ENCODE measurements at regions not wholly inside any gene's neighbourhood (a gene's known extent, or its start where the extent isn't known, plus 50 kb on each side); places are given as distances from the start of the nearest gene placed in this dataset.

- no peak overlapping the region for H2BK12ac ChIP-seq (ENCODE audit: insufficient read length, low read depth, low read length)
- no peak overlapping the region for H2BK20ac ChIP-seq (ENCODE audit: low read depth, low read length, poor library complexity, severe bottlenecking)
- no peaks in the 10 kb centered on the region for H3K79me1 ChIP-seq (ENCODE audit: insufficient read depth, low read depth, low read length, poor library complexity, severe bottlenecking)
- no peak overlapping the region for H3K4me2 ChIP-seq (ENCODE audit: insufficient read depth, insufficient read length, low read length)
- H3K9me3 Mint-ChIP-seq = no peaks in the 10 kb centered on the region
- no peak overlapping the region for H3K9ac ChIP-seq (ENCODE audit: extremely low read depth, insufficient read length, low read length)
- no peaks in the 10 kb centered on the region for H3K79me2 ChIP-seq (ENCODE audit: insufficient read depth, low read length)
- H3K18ac ChIP-seq (ENCODE audit: insufficient read length, low read depth, low read length) = no peak overlapping the region
- H2AFZ ChIP-seq (ENCODE audit: low read length) = no peak overlapping the region
- no peaks in the 10 kb centered on the region for H3K4me1 Mint-ChIP-seq
- H4K5ac ChIP-seq (ENCODE audit: insufficient read length, low read depth, low read length) = no peak overlapping the region
- no peak overlapping the region for H3K4ac ChIP-seq (ENCODE audit: low read depth, low read length)
- H4K91ac ChIP-seq (ENCODE audit: insufficient read length, low read depth, low read length) = no peak overlapping the region
- WGBS (ENCODE audit: extremely low coverage, insufficient read length, low lambda C conversion rate) = no CpG with 5 or more reads among the region's 2 CpGs
- no peak overlapping the region for H2BK5ac ChIP-seq (ENCODE audit: insufficient read length, low read length)
- no peak overlapping the region for H2AK5ac ChIP-seq (ENCODE audit: insufficient read length, low read length)
- no peaks in the 10 kb centered on the region for H3K36me3 Mint-ChIP-seq (ENCODE audit: insufficient read depth in 1 of 3, low read depth in 3 of 3)
- H3K27ac ChIP-seq (ENCODE audit: insufficient read length, low read depth, low read length) = no peak overlapping the region
- TF ChIP-seq CTCF (conservative IDR thresholded peaks at IDR 0.05) = no peak
- H3K23ac ChIP-seq (ENCODE audit: insufficient read length, low read depth, low read length) = no peak overlapping the region
- no peak overlapping the region for H2BK120ac ChIP-seq (ENCODE audit: low read depth, low read length, poor library complexity, severe bottlenecking)
- H4K8ac ChIP-seq (replicated peaks; ENCODE audit: insufficient read length, low read depth, low read length) = no peak overlapping the region
- H3K27ac Mint-ChIP-seq = no peak overlapping the region
- H3K14ac ChIP-seq (ENCODE audit: insufficient read depth, low read length) = no peak overlapping the region
- H3K27me3 Mint-ChIP-seq (ENCODE audit: low read depth) = no peaks in the 10 kb centered on the region
- no peaks in the 10 kb centered on the region for H3K27me3 ChIP-seq (ENCODE audit: insufficient read depth, low read length)
- no peak overlapping the region for H3K56ac ChIP-seq (ENCODE audit: insufficient read length, low read depth, low read length)
- no peaks in the 10 kb centered on the region for H3K9me3 ChIP-seq (ENCODE audit: control insufficient read depth, low read depth, low read length)
- no peak overlapping the region for H3T11ph ChIP-seq (ENCODE audit: low read length)
- no peak overlapping the region for H3K4me3 Mint-ChIP-seq
- DNase-seq = no peak
- no peaks in the 10 kb centered on the region for H3K23me2 ChIP-seq (ENCODE audit: insufficient read length, low read depth, low read length, poor library complexity, severe bottlenecking)
- H4K20me1 ChIP-seq (ENCODE audit: control insufficient read depth, insufficient read depth, insufficient read length) = no peaks in the 10 kb centered on the region
- no peaks in the 10 kb centered on the region for H3K4me1 ChIP-seq (ENCODE audit: insufficient read depth, low read length)
- no peak overlapping the region for H2BK15ac ChIP-seq (ENCODE audit: low read depth, low read length)
Observed at GRCh38 chr7:136688601-136689000, 179.9 kb upstream of the CHRM2 start.
